Keratinocyte (primary cell): ENCODE measurements at regions not wholly inside any gene's neighbourhood (a gene's known extent, or its start where the extent isn't known, plus 50 kb on each side); places are given as distances from the start of the nearest gene placed in this dataset.

Source experiments
- CTCF ChIP-seq, 3 experiments: IDR thresholded peaks in 1 of 3; conservative IDR thresholded peaks in 1 of 3; optimal IDR thresholded peaks in 1 of 3; 2 replicates in 2 of 3; 3 replicates in 1 of 3; pipeline versions ENCODE3 to v1.5.1; 2011; ENCODE audit warnings: low read length in 3 of 3, mild to moderate bottlenecking in 3 of 3, moderate library complexity in 2 of 3, control low read depth in 1 of 3, inconsistent platforms in 1 of 3; ENCODE audit not compliant: insufficient read depth in 2 of 3; ENCODE audit errors: extremely low read depth in 1 of 3
- EZH2 ChIP-seq: IDR thresholded peaks from one replicate; pipeline ENCODE4 v1.6.1; 2012; ENCODE audit warnings: inconsistent platforms, mild to moderate bottlenecking, low read length, moderate library complexity

- TF ChIP-seq CTCF (optimal IDR thresholded peaks at IDR 0.05 in 1 of 3, IDR thresholded peaks at IDR 0.05 in 1 of 3, conservative IDR thresholded peaks at IDR 0.05 in 1 of 3; ENCODE audit: extremely low read depth in 1 of 3, insufficient read depth in 2 of 3, low read length in 3 of 3) (no peak), EZH2 (no peak)
These were observed 97.3 kb upstream of the UST start for GRCh38 chr6:148649454-148649963.
